ENCODE measurements at regions not wholly inside any gene's neighbourhood (a gene's known extent, or its start where the extent isn't known, plus 50 kb on each side); places are given as distances from the start of the nearest gene placed in this dataset.

GRCh38 chrX:39477031-39477761, 620.6 kb downstream of the BCOR start:
- TF ChIP-seq CTCF (optimal IDR thresholded peaks at IDR 0.05 in 1 of 3, IDR thresholded peaks at IDR 0.05 in 1 of 3, conservative IDR thresholded peaks at IDR 0.05 in 1 of 3; ENCODE audit: extremely low read depth in 1 of 3, insufficient read depth in 2 of 3, low read length in 3 of 3) (peak in 2 of 3 experiments; percentile 3 to 7), EZH2 (IDR thresholded peaks at IDR 0.05; ENCODE audit: low read length) (no peak)

Data from keratinocyte (primary cell).